Memory B cell (primary cell): ENCODE measurements at regions not wholly inside any gene's neighbourhood (a gene's known extent, or its start where the extent isn't known, plus 50 kb on each side); places are given as distances from the start of the nearest gene placed in this dataset.
A peak's percentile ranks its signal among the peaks of the same experiment; 100 is the strongest.
"Not testable (repeated sequence)": the region's sequence is repeated elsewhere in the genome, so short reads cannot be mapped to it uniquely, and the experiment has no call there.

ENCODE experiments used
- ATAC-seq: fragments of 150-1000 bp; cut with Tn5 transposase; 2 replicates; pipeline ENCODE4 v1.10.0; 2021; ENCODE audit warnings: low read depth, mild to moderate bottlenecking, moderate library complexity
- DNase-seq, 2 donors: peaks; one replicate each; pipeline ENCODE4 v3.0.0; 2022; ENCODE audit warnings: low spot score in 2 of 2
- H3K27ac Mint-ChIP-seq: one replicate; pipeline ENCODE4 v1.8.0; 2022; ENCODE audit warnings: mild to moderate bottlenecking, moderate library complexity, mixed read lengths
- H3K27me3 Mint-ChIP-seq: one replicate; pipeline ENCODE4 v1.8.0; 2022; ENCODE audit warnings: mixed read lengths
- H3K36me3 Mint-ChIP-seq: one replicate; pipeline ENCODE4 v1.8.0; 2022; ENCODE audit warnings: mild to moderate bottlenecking, mixed read lengths
- H3K4me1 Mint-ChIP-seq: one replicate; pipeline ENCODE4 v1.8.0; 2022; ENCODE audit warnings: mixed read lengths
- H3K4me3 Mint-ChIP-seq: one replicate; pipeline ENCODE4 v1.8.0; 2022; ENCODE audit warnings: mild to moderate bottlenecking, moderate library complexity, mixed read lengths
- H3K9me3 Mint-ChIP-seq: one replicate; pipeline ENCODE4 v1.8.0; 2022; ENCODE audit warnings: mixed read lengths

DNA sequence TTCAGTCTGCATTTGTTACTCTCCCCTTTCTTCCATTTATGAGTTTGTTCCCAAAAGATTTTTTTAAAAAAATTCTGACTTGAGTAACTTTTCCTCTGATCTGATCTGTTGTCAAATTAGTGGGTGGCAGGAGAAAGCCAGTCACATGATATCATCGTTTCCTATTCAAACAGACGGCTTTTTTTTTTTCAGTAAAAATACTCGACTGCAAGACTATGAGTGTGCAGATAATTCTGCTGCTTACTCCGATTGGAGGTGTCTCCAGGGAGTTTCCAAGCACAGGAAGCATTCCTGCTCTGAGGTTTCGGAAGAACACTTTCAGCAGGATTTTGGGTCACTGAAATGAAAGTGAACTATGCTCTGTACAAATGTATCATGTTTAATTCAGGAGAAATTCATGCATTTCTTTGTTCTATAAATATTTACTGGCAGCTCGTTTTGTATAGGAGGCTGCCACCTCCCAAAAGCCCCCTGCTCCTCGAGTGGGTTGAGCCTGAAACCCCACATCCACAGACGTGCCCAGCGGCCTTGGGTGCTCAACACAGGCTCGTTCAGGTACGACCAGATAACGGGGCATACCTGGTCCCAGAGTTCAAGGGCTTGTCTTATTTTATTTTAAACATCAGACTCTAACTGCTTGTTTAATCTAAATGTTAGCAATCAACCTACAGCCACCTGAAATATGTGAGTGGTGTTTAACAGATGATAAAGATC is 126.9 kb upstream of the ZNF516 start:
- DNase-seq (no peak), ATAC-seq (no peak)
- no peaks in the 10 kb centered on the region for H3K4me1 Mint-ChIP-seq
- no peak overlapping the region for H3K27ac Mint-ChIP-seq
- H3K9me3 Mint-ChIP-seq: no peaks in the 10 kb centered on the region
- H3K36me3 Mint-ChIP-seq: no peaks in the 10 kb centered on the region
- H3K27me3 Mint-ChIP-seq: peaks cover 6% of the 10 kb centered on the region
- H3K4me3 Mint-ChIP-seq: no peak overlapping the region

DNA sequence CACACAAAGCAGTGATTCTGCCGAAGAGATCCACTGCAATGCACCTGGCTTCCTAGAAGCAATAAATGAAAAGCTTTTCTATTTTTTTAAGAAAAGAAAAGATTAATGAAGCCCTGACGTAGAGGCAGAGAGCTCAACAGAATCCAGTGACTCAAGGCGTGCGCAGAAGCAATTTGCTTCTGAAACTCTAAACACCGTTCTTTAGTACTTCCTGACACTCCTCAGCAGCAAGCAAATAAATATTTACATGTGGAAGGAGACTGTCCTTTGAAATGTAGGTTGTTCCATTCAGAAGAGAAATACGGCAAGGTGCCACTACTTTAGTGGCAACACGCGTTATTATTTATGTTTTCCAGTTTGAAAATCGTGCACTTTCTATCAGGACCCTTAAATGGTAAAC is 126.2 kb upstream of the ZNF516 start:
- Mint-ChIP-seq H3K36me3 (no peaks in the 10 kb centered on the region), H3K4me3 (no peak overlapping the region), H3K9me3 (no peaks in the 10 kb centered on the region), H3K27ac (no peak overlapping the region), H3K27me3 (peaks cover 6% of the 10 kb centered on the region), H3K4me1 (no peaks in the 10 kb centered on the region)
- ATAC-seq (no peak), DNase-seq (no peak)

GRCh38 chr18:76620321-76621170 is 125.5 kb upstream of the ZNF516 start:
- Mint-ChIP-seq H3K4me1 (no peaks in the 10 kb centered on the region), H3K4me3 (no peak overlapping the region), H3K27ac (no peak overlapping the region), H3K9me3 (no peaks in the 10 kb centered on the region), H3K36me3 (no peaks in the 10 kb centered on the region), H3K27me3 (peaks cover 6% of the 10 kb centered on the region)
- DNase-seq (peak in 1 of 2 donors; percentile 22), ATAC-seq (peak; percentile 44)

- peaks cover 6% of the 10 kb centered on the region for H3K27me3 Mint-ChIP-seq
- H3K36me3 Mint-ChIP-seq: no peaks in the 10 kb centered on the region
- no peak overlapping the region for H3K27ac Mint-ChIP-seq
- no peak overlapping the region for H3K4me3 Mint-ChIP-seq
- ATAC-seq (no peak), DNase-seq (no peak)
- no peaks in the 10 kb centered on the region for H3K9me3 Mint-ChIP-seq
- H3K4me1 Mint-ChIP-seq: no peaks in the 10 kb centered on the region
Measured at GRCh38 chr18:76619621-76620315, 124.7 kb upstream of the ZNF516 start.

- ATAC-seq: no peak
- H3K27ac Mint-ChIP-seq: no peak overlapping the region
- H3K4me1 Mint-ChIP-seq: no peaks in the 10 kb centered on the region
- no peak overlapping the region for H3K4me3 Mint-ChIP-seq
- H3K27me3 Mint-ChIP-seq: peaks cover 6% of the 10 kb centered on the region
- no peak for DNase-seq
- no peaks in the 10 kb centered on the region for H3K9me3 Mint-ChIP-seq
- no peaks in the 10 kb centered on the region for H3K36me3 Mint-ChIP-seq
Measured at GRCh38 chr18:76619261-76619620, 124.2 kb upstream of the ZNF516 start.

- Mint-ChIP-seq H3K27ac (no peak overlapping the region), H3K27me3 (peaks cover 6% of the 10 kb centered on the region), H3K36me3 (no peaks in the 10 kb centered on the region), H3K4me1 (no peaks in the 10 kb centered on the region), H3K4me3 (no peak overlapping the region), H3K9me3 (no peaks in the 10 kb centered on the region)
- ATAC-seq (no peak), DNase-seq (no peak)
Measured at GRCh38 chr18:76618721-76619120, 123.7 kb upstream of the ZNF516 start.

GRCh38 chr18:76616373-76616772 is 121.3 kb upstream of the ZNF516 start:
- Mint-ChIP-seq H3K4me3 (no peak overlapping the region), H3K27me3 (peaks cover 6% of the 10 kb centered on the region), H3K27ac (no peak overlapping the region), H3K4me1 (no peaks in the 10 kb centered on the region), H3K36me3 (no peaks in the 10 kb centered on the region), H3K9me3 (no peaks in the 10 kb centered on the region)
- DNase-seq (no peak), ATAC-seq (no peak)

DNA sequence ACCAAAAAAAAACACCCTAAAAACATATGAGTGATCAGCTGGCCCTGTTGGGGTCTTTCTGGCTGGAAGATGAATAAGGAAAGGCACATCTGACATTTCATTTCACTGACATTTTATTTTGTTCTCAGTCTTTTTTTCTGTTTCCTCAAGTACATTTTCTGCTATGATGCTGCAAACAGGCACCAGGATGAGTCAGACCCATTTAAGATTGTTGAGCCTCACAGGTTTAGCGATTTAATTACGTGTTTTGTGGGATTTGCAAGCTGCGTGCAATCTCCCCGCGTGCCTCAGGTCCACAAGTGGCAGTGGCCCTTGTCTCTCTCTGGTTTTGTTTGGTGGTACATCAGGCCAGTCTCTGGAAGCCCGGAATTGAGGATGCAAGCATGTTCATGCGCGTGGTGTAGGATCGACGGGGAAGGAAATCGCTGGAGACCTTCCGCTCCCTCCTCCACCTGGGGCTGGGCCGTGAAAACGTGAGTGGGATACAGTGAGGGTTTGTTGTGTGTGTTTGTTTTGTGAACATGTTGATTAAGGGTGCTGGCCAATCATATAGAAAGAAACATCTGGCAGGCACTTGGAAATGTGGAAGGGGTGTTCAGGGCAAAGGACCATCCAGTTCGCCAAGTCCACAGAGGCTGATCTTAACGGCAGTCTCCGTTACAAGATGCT is 120.2 kb upstream of the ZNF516 start:
- ATAC-seq: no peak
- DNase-seq: no peak
- H3K4me3 Mint-ChIP-seq: no peak overlapping the region
- H3K9me3 Mint-ChIP-seq: no peaks in the 10 kb centered on the region
- no peak overlapping the region for H3K27ac Mint-ChIP-seq
- no peaks in the 10 kb centered on the region for H3K36me3 Mint-ChIP-seq
- no peaks in the 10 kb centered on the region for H3K4me1 Mint-ChIP-seq
- H3K27me3 Mint-ChIP-seq: peaks cover 6% of the 10 kb centered on the region

DNA sequence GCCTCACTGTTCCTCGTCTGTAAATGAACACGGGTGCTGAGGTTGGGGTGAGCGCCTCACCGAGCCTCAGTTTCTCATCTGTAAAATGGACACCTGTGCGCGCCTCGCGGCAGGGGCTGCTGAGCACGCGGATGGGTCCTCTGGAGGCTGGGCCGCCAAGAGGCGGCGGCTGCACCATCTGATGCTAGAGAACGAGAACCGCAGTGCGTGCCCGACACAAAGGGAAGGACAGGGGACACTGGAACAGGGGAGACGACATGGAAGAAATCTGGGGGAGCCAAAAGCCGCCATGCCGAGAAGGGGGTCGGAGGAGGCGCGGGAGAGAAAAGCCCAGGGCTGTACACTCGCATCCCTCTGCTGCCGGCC is 118.7 kb upstream of the ZNF516 start:
- no peaks in the 10 kb centered on the region for H3K9me3 Mint-ChIP-seq
- no peaks in the 10 kb centered on the region for H3K36me3 Mint-ChIP-seq
- H3K27ac Mint-ChIP-seq: no peak overlapping the region
- ATAC-seq (no peak), DNase-seq (no peak)
- H3K4me1 Mint-ChIP-seq: no peaks in the 10 kb centered on the region
- peaks cover 3% of the 10 kb centered on the region for H3K27me3 Mint-ChIP-seq
- no peak overlapping the region for H3K4me3 Mint-ChIP-seq

GRCh38 chr18:76613053-76613754 is 118.2 kb upstream of the ZNF516 start:
- Mint-ChIP-seq H3K27me3 (no peaks in the 10 kb centered on the region), H3K4me3 (no peak overlapping the region), H3K4me1 (no peaks in the 10 kb centered on the region), H3K36me3 (no peaks in the 10 kb centered on the region), H3K27ac (no peak overlapping the region), H3K9me3 (no peaks in the 10 kb centered on the region)
- no peak for ATAC-seq
- DNase-seq: no peak

- not testable (repeated sequence) for H3K36me3 Mint-ChIP-seq, ATAC-seq, DNase-seq, H3K27me3 Mint-ChIP-seq, H3K4me1 Mint-ChIP-seq, H3K9me3 Mint-ChIP-seq, H3K4me3 Mint-ChIP-seq, H3K27ac Mint-ChIP-seq
Measured at GRCh38 chr18:76611750-76612045, 116.7 kb upstream of the ZNF516 start.

DNA sequence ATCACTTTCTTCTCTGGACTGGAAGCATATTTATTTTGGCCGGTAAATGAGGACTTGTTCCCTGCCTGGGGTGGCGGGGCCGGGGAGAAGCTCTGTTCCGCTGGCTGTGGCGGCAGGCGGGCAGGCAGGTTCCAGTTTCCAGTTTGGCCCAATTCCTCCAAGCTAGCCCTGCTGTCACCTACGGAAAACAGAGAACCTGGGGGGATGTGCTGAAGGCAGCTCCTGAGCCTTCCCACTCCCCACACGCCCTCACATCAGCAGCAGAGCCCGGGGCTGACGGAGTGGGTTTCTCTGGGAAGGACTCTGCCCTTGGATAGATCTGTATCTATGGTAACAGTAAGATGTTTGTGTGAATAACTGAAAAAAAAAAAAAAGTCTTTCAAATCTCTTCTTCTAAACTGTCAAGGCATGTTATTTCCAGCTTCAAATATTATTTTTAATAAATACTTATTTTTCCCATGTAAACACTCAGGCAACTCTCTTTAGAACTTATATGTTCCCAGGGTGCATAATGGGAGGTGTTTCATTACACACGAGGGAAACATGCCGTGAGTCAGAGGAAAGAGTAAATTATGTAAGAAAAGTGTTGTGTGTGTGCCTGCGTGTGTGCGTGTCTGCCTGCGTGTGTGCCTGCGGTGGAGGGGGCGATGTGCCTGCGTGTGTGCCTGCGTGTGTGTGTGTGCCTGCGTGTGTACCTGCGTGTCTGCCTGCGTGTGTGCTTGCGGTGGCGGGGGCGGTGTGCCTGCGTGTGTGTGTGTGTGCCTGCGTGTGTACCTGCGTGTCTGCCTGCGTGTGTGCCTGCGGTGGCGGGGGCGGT is 116.1 kb upstream of the ZNF516 start:
- no peak for ATAC-seq
- Mint-ChIP-seq H3K4me1 (no peaks in the 10 kb centered on the region), H3K4me3 (no peak overlapping the region), H3K27me3 (no peaks in the 10 kb centered on the region), H3K9me3 (no peaks in the 10 kb centered on the region), H3K36me3 (no peaks in the 10 kb centered on the region), H3K27ac (no peak overlapping the region)
- DNase-seq: no peak

DNA sequence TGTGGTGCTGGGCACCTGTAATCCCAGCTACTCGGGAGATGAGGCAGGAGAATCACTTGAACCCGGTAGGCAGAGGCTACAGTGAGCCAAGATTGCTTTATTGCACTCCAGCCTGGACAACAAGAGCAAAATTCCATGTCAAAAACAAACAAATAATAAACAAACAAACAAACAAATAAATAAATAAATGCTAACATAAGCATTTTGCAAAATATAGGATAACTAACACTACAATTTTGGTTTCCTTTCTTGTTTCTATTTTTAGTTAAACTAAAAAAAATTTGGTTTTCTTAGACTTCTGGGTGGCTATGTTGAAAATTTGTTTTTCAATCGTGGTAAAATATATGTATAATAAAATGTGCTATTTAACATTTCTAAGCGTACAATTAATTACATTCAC is 115.0 kb upstream of the ZNF516 start:
- ATAC-seq (no peak), DNase-seq (no peak)
- no peaks in the 10 kb centered on the region for H3K4me1 Mint-ChIP-seq
- H3K9me3 Mint-ChIP-seq: no peaks in the 10 kb centered on the region
- no peak overlapping the region for H3K4me3 Mint-ChIP-seq
- no peak overlapping the region for H3K27ac Mint-ChIP-seq
- no peaks in the 10 kb centered on the region for H3K27me3 Mint-ChIP-seq
- H3K36me3 Mint-ChIP-seq: no peaks in the 10 kb centered on the region
